ENCODE measurements at regions not wholly inside any gene's neighbourhood (a gene's known extent, or its start where the extent isn't known, plus 50 kb on each side); places are given as distances from the start of the nearest gene placed in this dataset.

DNA sequence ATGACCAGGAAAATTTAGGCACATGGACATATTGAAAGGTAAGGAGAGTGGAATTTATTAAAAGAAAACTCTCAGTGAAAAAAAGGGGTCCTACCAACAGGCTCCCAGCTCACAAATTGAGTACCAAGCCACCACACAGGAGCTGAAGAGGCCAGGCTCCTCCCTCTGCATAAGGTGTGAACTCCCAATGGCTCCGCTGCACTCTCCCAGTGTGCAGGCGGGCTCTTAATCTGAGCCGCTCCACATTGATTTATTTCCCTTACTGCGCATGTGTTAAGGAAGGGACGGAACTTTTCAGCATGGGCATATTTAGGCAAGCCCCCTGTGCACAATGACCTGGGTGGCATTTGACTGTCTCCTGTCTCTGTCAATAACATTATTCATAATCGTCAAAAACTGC is 68.6 kb upstream of the PLEKHG7 start (continued):
- TF ChIP-seq ZNF274 (IDR thresholded peaks at IDR 0.05; ENCODE audit: insufficient read depth, insufficient read length) (no peak), NFYA (IDR thresholded peaks at IDR 0.05; ENCODE audit: borderline replicate concordance, low read depth, low read length) (no peak), GABPA (IDR thresholded peaks at IDR 0.05; ENCODE audit: low read depth) (no peak)
- TF ChIP-seq, protein P1, sequence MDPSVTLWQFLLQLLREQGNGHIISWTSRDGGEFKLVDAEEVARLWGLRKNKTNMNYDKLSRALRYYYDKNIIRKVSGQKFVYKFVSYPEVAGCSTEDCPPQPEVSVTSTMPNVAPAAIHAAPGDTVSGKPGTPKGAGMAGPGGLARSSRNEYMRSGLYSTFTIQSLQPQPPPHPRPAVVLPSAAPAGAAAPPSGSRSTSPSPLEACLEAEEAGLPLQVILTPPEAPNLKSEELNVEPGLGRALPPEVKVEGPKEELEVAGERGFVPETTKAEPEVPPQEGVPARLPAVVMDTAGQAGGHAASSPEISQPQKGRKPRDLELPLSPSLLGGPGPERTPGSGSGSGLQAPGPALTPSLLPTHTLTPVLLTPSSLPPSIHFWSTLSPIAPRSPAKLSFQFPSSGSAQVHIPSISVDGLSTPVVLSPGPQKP (IDR thresholded peaks at IDR 0.05; ENCODE audit: low read depth, low read length) = no peak
- TF ChIP-seq, protein P2, sequence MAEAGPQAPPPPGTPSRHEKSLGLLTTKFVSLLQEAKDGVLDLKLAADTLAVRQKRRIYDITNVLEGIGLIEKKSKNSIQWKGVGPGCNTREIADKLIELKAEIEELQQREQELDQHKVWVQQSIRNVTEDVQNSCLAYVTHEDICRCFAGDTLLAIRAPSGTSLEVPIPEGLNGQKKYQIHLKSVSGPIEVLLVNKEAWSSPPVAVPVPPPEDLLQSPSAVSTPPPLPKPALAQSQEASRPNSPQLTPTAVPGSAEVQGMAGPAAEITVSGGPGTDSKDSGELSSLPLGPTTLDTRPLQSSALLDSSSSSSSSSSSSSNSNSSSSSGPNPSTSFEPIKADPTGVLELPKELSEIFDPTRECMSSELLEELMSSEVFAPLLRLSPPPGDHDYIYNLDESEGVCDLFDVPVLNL (IDR thresholded peaks at IDR 0.05; ENCODE audit: low read depth, low read length) = no peak

DNA sequence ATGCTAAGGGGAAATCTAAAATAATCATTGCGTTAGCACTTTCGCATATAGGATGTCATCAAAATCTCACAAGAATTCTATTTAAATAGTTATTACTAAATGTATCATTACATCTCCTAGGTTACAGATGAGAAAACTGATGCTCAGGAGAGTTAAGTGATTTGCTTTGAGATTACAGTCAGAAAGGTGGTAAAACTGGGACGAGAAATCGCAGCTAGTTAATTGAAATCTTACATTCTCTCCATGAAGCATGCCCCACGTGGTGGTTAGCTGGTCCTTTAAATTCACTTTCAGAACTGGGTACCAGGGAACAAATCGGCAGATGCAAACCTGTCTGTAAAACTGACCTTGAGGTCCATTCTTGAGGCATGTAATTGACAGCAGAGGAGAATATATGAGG is 71.8 kb upstream of the PLEKHG7 start:
- ATAC-seq (no peak), DNase-seq (ENCODE audit: low read depth, low spot score) (no peak), FAIRE-seq (no peak)
- Histone ChIP-seq H3K27me3 (replicated peaks in 1 of 2; ENCODE audit: control insufficient read depth in 2 of 2, insufficient read depth in 2 of 2, low read length in 1 of 2) (no peaks in the 10 kb centered on the region), H3K4me1 (ENCODE audit: control insufficient read depth, insufficient read depth, low read length) (no peaks in the 10 kb centered on the region), H3K4me2 (ENCODE audit: control insufficient read depth, insufficient read depth) (no peak overlapping the region), H4K20me1 (ENCODE audit: control insufficient read depth, insufficient read depth) (no peaks in the 10 kb centered on the region), H3K9me3 (replicated peaks; ENCODE audit: control insufficient read depth, insufficient read depth, low read length) (no peaks in the 10 kb centered on the region), H3K36me3 (ENCODE audit: control insufficient read depth in 2 of 2, insufficient read depth in 2 of 2, low read length in 1 of 2) (no peaks in the 10 kb centered on the region), H2AFZ (ENCODE audit: control insufficient read depth, low read depth, low read length) (no peak overlapping the region), H3K27ac (ENCODE audit: control insufficient read depth, insufficient read depth) (no peak overlapping the region), H3K9ac (ENCODE audit: control insufficient read depth, insufficient read depth, low read length) (no peak overlapping the region), H3K4me3 (no peak overlapping the region), H3K79me2 (ENCODE audit: control insufficient read depth, insufficient read depth, low read length) (no peaks in the 10 kb centered on the region)
- POLR2A ChIA-PET = no interaction called here
- WGBS (ENCODE audit: insufficient coverage, insufficient replicate concordance, low lambda C conversion rate, missing lambda C conversion rate) = 73% methylated on average over 6 of the region's 6 CpGs
- in situ Hi-C loops (cut with MboI) = loop anchor here (25.0 kb wide), 1 partner anchor 1044 kb away; no protein-coding TSS in a partner anchor
- CTCF ChIA-PET = interaction anchor here (0.9 kb wide), 1 partner anchor 338 kb away, joined by 3 read pairs; no protein-coding TSS in a partner anchor
- RAD21 ChIA-PET (ENCODE audit: unreplicated experiment) = no interaction called here
- SMC1A ChIA-PET (ENCODE audit: uncharacterized antibody, unreplicated experiment) = interaction anchor here (0.7 to 2.1 kb wide), 4 partner anchors 18 to 56 kb away, joined by 3 to 7 read pairs (median 6); no protein-coding TSS in a partner anchor
- intact Hi-C loops (cut with micrococcal nuclease; ENCODE audit: unreplicated experiment) = no loop called here
- no TSS peak for BruUV-seq (replicated peaks)
- TF ChIP-seq NFYB (IDR thresholded peaks at IDR 0.05; ENCODE audit: insufficient read depth, low read depth, low read length) (no peak), PKNOX1 (IDR thresholded peaks at IDR 0.05) (no peak), MYC (IDR thresholded peaks at IDR 0.05; ENCODE audit: insufficient read depth, insufficient read length, insufficient replicate concordance, low read length, severe bottlenecking) (no peak), CTCF (IDR thresholded peaks at IDR 0.05 in 2 of 3, conservative IDR thresholded peaks at IDR 0.05 in 1 of 3; ENCODE audit: control insufficient read depth in 2 of 3, extremely low read depth in 1 of 3, insufficient read depth in 1 of 3, low read depth in 3 of 3, low read length in 3 of 3) (no peak), TCF7 (IDR thresholded peaks at IDR 0.05; ENCODE audit: borderline replicate concordance) (no peak), KLF5 (IDR thresholded peaks at IDR 0.05; ENCODE audit: partially characterized antibody) (no peak), TAF1 (IDR thresholded peaks at IDR 0.05; ENCODE audit: borderline replicate concordance, low read depth, low read length) (no peak), NFXL1 (IDR thresholded peaks at IDR 0.05; ENCODE audit: borderline replicate concordance) (no peak), RAD21 (IDR thresholded peaks at IDR 0.05; ENCODE audit: insufficient read depth, low read depth, low read length) (no peak), SPI1 (IDR thresholded peaks at IDR 0.05; ENCODE audit: borderline replicate concordance, insufficient read depth, low read depth, low read length) (no peak), POLR2AphosphoS5 (IDR thresholded peaks at IDR 0.05; ENCODE audit: low read length) (no peak), NFIC (IDR thresholded peaks at IDR 0.05; ENCODE audit: low read depth, low read length) (no peak), GABPA (IDR thresholded peaks at IDR 0.05; ENCODE audit: low read depth) (no peak), KAT2A (conservative IDR thresholded peaks at IDR 0.05; ENCODE audit: control insufficient read depth, low read depth, low read length) (no peak)

All from GM12878 (cell line).